Duodenal mucosa (tissue), 2 donors: ENCODE measurements at regions not wholly inside any gene's neighbourhood (a gene's known extent, or its start where the extent isn't known, plus 50 kb on each side); places are given as distances from the start of the nearest gene placed in this dataset.
"Not testable (repeated sequence)": the region's sequence is repeated elsewhere in the genome, so short reads cannot be mapped to it uniquely, and the experiment has no call there.

Experiments
- H3K27ac ChIP-seq: one replicate; pipeline ENCODE4 v1.7.0; 2013; ENCODE audit warnings: low read depth, low read length
- H3K27me3 ChIP-seq, 2 donors: one replicate each; pipeline ENCODE4 v1.7.0; 2013; ENCODE audit warnings: low read length in 2 of 2, control low read depth in 1 of 2; ENCODE audit not compliant: insufficient read depth in 2 of 2, control insufficient read depth in 1 of 2
- H3K36me3 ChIP-seq, 2 donors: one replicate each; pipeline ENCODE4 v1.7.0; 2013; ENCODE audit warnings: low read length in 2 of 2, control low read depth in 1 of 2; ENCODE audit not compliant: insufficient read depth in 2 of 2, control insufficient read depth in 1 of 2
- H3K4me1 ChIP-seq, 2 donors: one replicate each; pipeline ENCODE4 v1.7.0; 2013; ENCODE audit warnings: low read length in 2 of 2, control low read depth in 1 of 2; ENCODE audit not compliant: insufficient read depth in 2 of 2, control insufficient read depth in 1 of 2
- H3K4me3 ChIP-seq, 2 donors: one replicate each; pipeline ENCODE4 v1.7.0; 2013; ENCODE audit warnings: low read length in 2 of 2, low read depth in 1 of 2
- H3K9ac ChIP-seq, 2 donors: one replicate each; pipeline ENCODE4 v1.7.0; 2013; ENCODE audit warnings: low read length in 2 of 2, low read depth in 1 of 2
- H3K9me3 ChIP-seq, 2 donors: one replicate each; pipeline ENCODE4 v1.7.0; 2013; ENCODE audit warnings: low read length in 2 of 2, control low read depth in 1 of 2; ENCODE audit not compliant: control insufficient read depth in 1 of 2

- H3K4me1 ChIP-seq, result peaks cover 5 to 13% of the 10 kb centered on the region in 2 donors
- H3K27ac ChIP-seq, result no peak overlapping the region
- H3K4me3 ChIP-seq, result no peak overlapping the region
- no peaks in the 10 kb centered on the region for H3K36me3 ChIP-seq
- H3K9ac ChIP-seq, result no peak overlapping the region
- no peaks in the 10 kb centered on the region for H3K9me3 ChIP-seq
- no peaks in the 10 kb centered on the region for H3K27me3 ChIP-seq
Measured at GRCh38 chr5:148740966-148741742, 85.3 kb upstream of the ADRB2 start.

GRCh38 chr5:148741766-148742165, 84.6 kb upstream of the ADRB2 start:
- H3K4me3 ChIP-seq, H3K9me3 ChIP-seq: not testable (repeated sequence)

GRCh38 chr5:148744380-148744779, 82.0 kb upstream of the ADRB2 start:
- not testable (repeated sequence) for H3K9me3 ChIP-seq, H3K27me3 ChIP-seq, H3K27ac ChIP-seq, H3K9ac ChIP-seq, H3K36me3 ChIP-seq, H3K4me3 ChIP-seq
- H3K4me1 ChIP-seq, result peaks cover 5 to 21% of the 10 kb centered on the region in 2 donors

More at GRCh38 chr5:148741766-148742165, 84.6 kb upstream of the ADRB2 start:
- not testable (repeated sequence) for H3K27ac ChIP-seq, H3K36me3 ChIP-seq, H3K27me3 ChIP-seq, H3K9ac ChIP-seq
- peaks cover 5 to 13% of the 10 kb centered on the region in 2 donors for H3K4me1 ChIP-seq

GRCh38 chr5:148746826-148747535, 79.4 kb upstream of the ADRB2 start:
- Histone ChIP-seq H3K36me3 (no peaks in the 10 kb centered on the region), H3K27ac (no peak overlapping the region), H3K4me3 (no peak overlapping the region), H3K4me1 (peaks cover 0 to 8% of the 10 kb centered on the region in 2 donors), H3K27me3 (no peaks in the 10 kb centered on the region), H3K9me3 (no peaks in the 10 kb centered on the region), H3K9ac (no peak overlapping the region)

- Histone ChIP-seq H3K27ac (no peak overlapping the region), H3K27me3 (no peaks in the 10 kb centered on the region), H3K9ac (no peak overlapping the region), H3K4me3 (no peak overlapping the region), H3K4me1 (peaks cover 0 to 8% of the 10 kb centered on the region in 2 donors), H3K36me3 (no peaks in the 10 kb centered on the region), H3K9me3 (no peaks in the 10 kb centered on the region)
Measured at GRCh38 chr5:148747536-148747906, 78.9 kb upstream of the ADRB2 start.

- Histone ChIP-seq H3K27ac (no peak overlapping the region), H3K4me3 (no peak overlapping the region), H3K36me3 (no peaks in the 10 kb centered on the region), H3K9ac (no peak overlapping the region), H3K27me3 (no peaks in the 10 kb centered on the region), H3K4me1 (peaks cover 0 to 8% of the 10 kb centered on the region in 2 donors), H3K9me3 (no peaks in the 10 kb centered on the region)
Measured at GRCh38 chr5:148748702-148749392, 77.6 kb upstream of the ADRB2 start.

- Histone ChIP-seq H3K27me3 (no peaks in the 10 kb centered on the region), H3K27ac (no peak overlapping the region), H3K4me3 (no peak overlapping the region), H3K4me1 (peaks cover 0 to 8% of the 10 kb centered on the region in 2 donors), H3K9me3 (peaks cover 0 to 4% of the 10 kb centered on the region in 2 donors), H3K36me3 (no peaks in the 10 kb centered on the region), H3K9ac (no peak overlapping the region)
Measured at GRCh38 chr5:148750614-148751013, 75.8 kb upstream of the ADRB2 start.

GRCh38 chr5:148751025-148751424, 75.4 kb upstream of the ADRB2 start:
- Histone ChIP-seq H3K9me3 (peaks cover 0 to 4% of the 10 kb centered on the region in 2 donors), H3K27me3 (no peaks in the 10 kb centered on the region), H3K36me3 (no peaks in the 10 kb centered on the region), H3K4me1 (peaks cover 0 to 8% of the 10 kb centered on the region in 2 donors), H3K9ac (no peak overlapping the region), H3K27ac (no peak overlapping the region), H3K4me3 (no peak overlapping the region)

GRCh38 chr5:148752375-148752774, 74.0 kb upstream of the ADRB2 start:
- H3K27ac ChIP-seq, H3K27me3 ChIP-seq, H3K4me1 ChIP-seq, H3K36me3 ChIP-seq, H3K9me3 ChIP-seq, H3K9ac ChIP-seq, H3K4me3 ChIP-seq: not testable (repeated sequence)

- no peak overlapping the region for H3K9ac ChIP-seq
- H3K27me3 ChIP-seq, result no peaks in the 10 kb centered on the region
- no peak overlapping the region for H3K4me3 ChIP-seq
- no peaks in the 10 kb centered on the region for H3K36me3 ChIP-seq
- no peaks in the 10 kb centered on the region for H3K4me1 ChIP-seq
- peaks cover 0 to 4% of the 10 kb centered on the region in 2 donors for H3K9me3 ChIP-seq
- H3K27ac ChIP-seq, result no peak overlapping the region
Measured at GRCh38 chr5:148759101-148759500, 67.3 kb upstream of the ADRB2 start.
